ENCODE measurements at regions not wholly inside any gene's neighbourhood (a gene's known extent, or its start where the extent isn't known, plus 50 kb on each side); places are given as distances from the start of the nearest gene placed in this dataset.

DNA sequence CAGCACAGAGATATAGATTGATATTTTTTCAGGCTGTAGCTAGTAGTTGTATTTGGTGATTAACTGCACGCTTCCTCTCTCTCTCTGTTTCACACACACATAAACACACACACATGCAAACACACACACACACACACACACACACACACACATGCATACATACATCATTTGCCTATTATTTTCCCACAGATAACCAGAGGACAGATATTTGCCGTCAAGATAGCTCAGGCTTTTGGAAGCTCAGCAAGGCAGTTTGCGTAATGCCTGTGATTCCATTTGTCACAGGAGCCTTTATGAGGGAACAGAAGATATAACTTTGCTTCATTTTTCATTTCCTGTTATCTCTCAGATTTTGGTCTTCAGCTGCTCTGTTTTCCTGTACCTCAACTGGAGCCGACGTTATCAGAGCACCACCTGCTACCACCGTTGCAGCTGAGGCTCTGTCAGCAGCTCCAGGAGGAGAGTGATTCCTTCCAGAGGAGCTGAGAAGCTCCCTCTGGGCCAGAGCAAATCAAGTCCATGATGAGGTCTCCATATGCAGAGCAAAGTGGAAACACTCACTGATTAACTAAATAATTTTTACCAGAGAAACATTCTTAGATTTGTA lies 341.9 kb upstream of the PIK3C3 start:
- Histone ChIP-seq H3K9me2 (replicated peaks; ENCODE audit: control insufficient read depth, low read length) (no peaks in the 10 kb centered on the region), H3K4me3 (ENCODE audit: low read length) (no peak overlapping the region), H3K4me2 (ENCODE audit: low read length) (no peak overlapping the region), H3K36me3 (ENCODE audit: control insufficient read depth, low read length) (no peaks in the 10 kb centered on the region), H3K79me2 (ENCODE audit: control insufficient read depth, low read length) (no peaks in the 10 kb centered on the region), H3K27ac (ENCODE audit: low read depth, low read length) (no peak overlapping the region), H3K27me3 (ENCODE audit: control insufficient read depth, low read length) (no peaks in the 10 kb centered on the region), H3F3A (ENCODE audit: control insufficient read depth, insufficient read depth) (no peaks in the 10 kb centered on the region), H4K20me1 (ENCODE audit: control insufficient read depth, insufficient read depth, low read depth, low read length) (no peaks in the 10 kb centered on the region), H3K9me3 (ENCODE audit: control insufficient read depth, insufficient read depth, low read length) (no peaks in the 10 kb centered on the region; the same call in 1 of the 2 replicates), H3K4me1 (ENCODE audit: control insufficient read depth, low read length) (no peaks in the 10 kb centered on the region)
- TF ChIP-seq EZH2phosphoT487 (IDR thresholded peaks at IDR 0.05; ENCODE audit: borderline replicate concordance, low read length): no peak
- TF ChIP-seq, protein P1, sequence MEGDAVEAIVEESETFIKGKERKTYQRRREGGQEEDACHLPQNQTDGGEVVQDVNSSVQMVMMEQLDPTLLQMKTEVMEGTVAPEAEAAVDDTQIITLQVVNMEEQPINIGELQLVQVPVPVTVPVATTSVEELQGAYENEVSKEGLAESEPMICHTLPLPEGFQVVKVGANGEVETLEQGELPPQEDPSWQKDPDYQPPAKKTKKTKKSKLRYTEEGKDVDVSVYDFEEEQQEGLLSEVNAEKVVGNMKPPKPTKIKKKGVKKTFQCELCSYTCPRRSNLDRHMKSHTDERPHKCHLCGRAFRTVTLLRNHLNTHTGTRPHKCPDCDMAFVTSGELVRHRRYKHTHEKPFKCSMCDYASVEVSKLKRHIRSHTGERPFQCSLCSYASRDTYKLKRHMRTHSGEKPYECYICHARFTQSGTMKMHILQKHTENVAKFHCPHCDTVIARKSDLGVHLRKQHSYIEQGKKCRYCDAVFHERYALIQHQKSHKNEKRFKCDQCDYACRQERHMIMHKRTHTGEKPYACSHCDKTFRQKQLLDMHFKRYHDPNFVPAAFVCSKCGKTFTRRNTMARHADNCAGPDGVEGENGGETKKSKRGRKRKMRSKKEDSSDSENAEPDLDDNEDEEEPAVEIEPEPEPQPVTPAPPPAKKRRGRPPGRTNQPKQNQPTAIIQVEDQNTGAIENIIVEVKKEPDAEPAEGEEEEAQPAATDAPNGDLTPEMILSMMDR (IDR thresholded peaks at IDR 0.05; ENCODE audit: low read depth, low read length, poor library complexity, severe bottlenecking): no peak

GRCh38 chr18:41604964-41605363 lies 350.1 kb upstream of the PIK3C3 start:
- no peak overlapping the region for H3K4me2 ChIP-seq (ENCODE audit: low read length)
- H3K36me3 ChIP-seq (ENCODE audit: control insufficient read depth, low read length): no peaks in the 10 kb centered on the region
- H4K20me1 ChIP-seq (ENCODE audit: control insufficient read depth, insufficient read depth, low read depth, low read length): no peaks in the 10 kb centered on the region
- H3K4me3 ChIP-seq (ENCODE audit: low read length): no peak overlapping the region
- no peaks in the 10 kb centered on the region for H3K27me3 ChIP-seq (ENCODE audit: control insufficient read depth, low read length)
- no peak overlapping the region for H3K27ac ChIP-seq (ENCODE audit: low read depth, low read length)
- H3K4me1 ChIP-seq (ENCODE audit: control insufficient read depth, low read length): no peaks in the 10 kb centered on the region
- H3F3A ChIP-seq (ENCODE audit: control insufficient read depth, insufficient read depth): no peaks in the 10 kb centered on the region
- TF ChIP-seq, protein P1 (IDR thresholded peaks at IDR 0.05; ENCODE audit: low read depth, low read length, poor library complexity, severe bottlenecking): no peak
- TF ChIP-seq EZH2phosphoT487 (IDR thresholded peaks at IDR 0.05; ENCODE audit: borderline replicate concordance, low read length): no peak
- no peaks in the 10 kb centered on the region for H3K79me2 ChIP-seq (ENCODE audit: control insufficient read depth, low read length)
- H3K9me2 ChIP-seq (replicated peaks; ENCODE audit: control insufficient read depth, low read length): no peaks in the 10 kb centered on the region
- H3K9me3 ChIP-seq (ENCODE audit: control insufficient read depth, insufficient read depth, low read length): no peaks in the 10 kb centered on the region; the same call in 1 of the 2 replicates

GRCh38 chr18:41602034-41602433 lies 353.0 kb upstream of the PIK3C3 start:
- no peaks in the 10 kb centered on the region for H3F3A ChIP-seq (ENCODE audit: control insufficient read depth, insufficient read depth)
- H4K20me1 ChIP-seq (ENCODE audit: control insufficient read depth, insufficient read depth, low read depth, low read length): no peaks in the 10 kb centered on the region
- H3K4me2 ChIP-seq (ENCODE audit: low read length): no peak overlapping the region
- H3K27ac ChIP-seq (ENCODE audit: low read depth, low read length): no peak overlapping the region
- H3K9me2 ChIP-seq (replicated peaks; ENCODE audit: control insufficient read depth, low read length): no peaks in the 10 kb centered on the region
- TF ChIP-seq, protein P1 (IDR thresholded peaks at IDR 0.05; ENCODE audit: low read depth, low read length, poor library complexity, severe bottlenecking): no peak
- TF ChIP-seq EZH2phosphoT487 (IDR thresholded peaks at IDR 0.05; ENCODE audit: borderline replicate concordance, low read length): no peak
- no peaks in the 10 kb centered on the region for H3K27me3 ChIP-seq (ENCODE audit: control insufficient read depth, low read length)
- H3K4me3 ChIP-seq (ENCODE audit: low read length): no peak overlapping the region
- H3K36me3 ChIP-seq (ENCODE audit: control insufficient read depth, low read length): no peaks in the 10 kb centered on the region
- no peaks in the 10 kb centered on the region for H3K79me2 ChIP-seq (ENCODE audit: control insufficient read depth, low read length)
- H3K9me3 ChIP-seq (ENCODE audit: control insufficient read depth, insufficient read depth, low read length): no peaks in the 10 kb centered on the region
- H3K4me1 ChIP-seq (ENCODE audit: control insufficient read depth, low read length): no peaks in the 10 kb centered on the region

Data from DOHH2 (cell line).